HG02798 (cell line): ENCODE measurements at regions not wholly inside any gene's neighbourhood (a gene's known extent, or its start where the extent isn't known, plus 50 kb on each side); places are given as distances from the start of the nearest gene placed in this dataset.
A peak's percentile ranks its signal among the peaks of the same experiment; 100 is the strongest.
"Not testable (repeated sequence)": the region's sequence is repeated elsewhere in the genome, so short reads cannot be mapped to it uniquely, and the experiment has no call there.

Experiments
- ATAC-seq: cut with Tn5 transposase; IDR thresholded peaks from one replicate; pipeline ENCODE4 v1.9.1; 2021; ENCODE audit warnings: mild to moderate bottlenecking; ENCODE audit not compliant: unreplicated experiment, poor library complexity

DNA sequence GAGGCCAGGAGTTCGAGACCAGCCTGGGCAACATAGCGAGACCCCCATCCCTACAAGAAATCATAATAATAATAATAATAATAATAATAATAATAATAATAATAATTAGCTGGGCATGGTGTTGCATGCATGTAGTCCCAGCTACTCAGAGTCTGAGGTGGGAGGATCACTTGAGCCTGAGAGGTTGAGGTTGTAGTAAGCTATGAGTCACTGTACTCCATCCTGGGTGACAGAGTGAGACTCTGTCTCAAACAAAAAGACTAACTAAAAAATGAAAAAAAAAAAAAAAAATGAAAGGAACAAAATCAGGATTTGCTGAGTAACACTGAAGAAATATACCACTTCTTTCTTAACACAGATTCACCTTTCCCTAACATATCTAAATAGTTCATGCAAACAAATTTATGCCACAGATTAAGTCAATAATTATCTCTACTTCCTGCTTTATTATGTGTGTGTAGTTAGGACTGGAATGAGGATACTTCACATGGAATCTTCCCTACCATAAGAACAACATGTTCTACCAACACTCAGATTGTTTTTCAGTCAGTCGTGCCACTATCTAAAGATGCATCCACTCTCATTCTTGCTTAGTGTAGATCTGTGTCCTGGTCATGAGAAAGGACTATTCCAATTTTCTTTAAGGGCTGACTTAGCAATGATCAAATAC is 928.7 kb downstream of the SLC4A3 start:
- ATAC-seq: no peak

DNA sequence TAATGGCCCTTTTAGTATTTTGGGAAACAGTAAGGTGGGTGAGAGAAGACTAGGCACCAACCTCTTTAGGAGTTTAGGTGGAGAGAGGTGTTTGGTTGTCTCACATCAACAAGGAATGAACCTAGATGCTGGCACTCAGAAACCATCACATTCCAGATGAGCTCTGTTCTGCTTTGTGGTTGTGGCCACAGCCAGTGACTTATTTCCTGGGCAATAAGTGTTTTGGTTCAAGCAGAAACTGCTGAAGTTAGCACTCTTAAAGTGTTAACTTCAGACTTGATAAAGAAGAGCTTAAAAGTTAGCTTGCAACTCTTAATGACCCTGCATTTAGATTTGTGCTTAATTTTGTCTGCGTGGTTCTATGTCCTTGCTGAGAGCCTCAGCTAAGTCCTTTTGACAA is 929.2 kb downstream of the SLC4A3 start:
- ATAC-seq: no peak

DNA sequence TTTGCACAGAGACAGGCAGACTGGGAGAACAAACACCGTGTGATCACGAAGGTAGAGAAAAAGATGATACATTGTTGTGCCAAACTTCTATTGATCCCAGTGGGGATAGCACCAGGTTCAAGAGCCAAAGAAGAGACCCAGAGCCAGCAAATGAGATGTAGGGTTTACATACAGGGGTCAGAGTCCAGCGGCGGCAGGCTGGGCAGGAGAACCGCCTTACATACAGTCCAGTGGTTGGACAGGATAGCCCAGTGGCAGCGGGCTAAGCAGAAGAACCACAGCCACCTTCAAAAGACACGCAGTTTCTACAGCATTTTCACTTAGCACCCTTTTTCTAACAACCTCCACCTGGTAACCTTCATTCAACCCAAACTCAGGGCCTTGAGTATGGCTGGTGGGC is 932.8 kb downstream of the SLC4A3 start:
- no peak for ATAC-seq

DNA sequence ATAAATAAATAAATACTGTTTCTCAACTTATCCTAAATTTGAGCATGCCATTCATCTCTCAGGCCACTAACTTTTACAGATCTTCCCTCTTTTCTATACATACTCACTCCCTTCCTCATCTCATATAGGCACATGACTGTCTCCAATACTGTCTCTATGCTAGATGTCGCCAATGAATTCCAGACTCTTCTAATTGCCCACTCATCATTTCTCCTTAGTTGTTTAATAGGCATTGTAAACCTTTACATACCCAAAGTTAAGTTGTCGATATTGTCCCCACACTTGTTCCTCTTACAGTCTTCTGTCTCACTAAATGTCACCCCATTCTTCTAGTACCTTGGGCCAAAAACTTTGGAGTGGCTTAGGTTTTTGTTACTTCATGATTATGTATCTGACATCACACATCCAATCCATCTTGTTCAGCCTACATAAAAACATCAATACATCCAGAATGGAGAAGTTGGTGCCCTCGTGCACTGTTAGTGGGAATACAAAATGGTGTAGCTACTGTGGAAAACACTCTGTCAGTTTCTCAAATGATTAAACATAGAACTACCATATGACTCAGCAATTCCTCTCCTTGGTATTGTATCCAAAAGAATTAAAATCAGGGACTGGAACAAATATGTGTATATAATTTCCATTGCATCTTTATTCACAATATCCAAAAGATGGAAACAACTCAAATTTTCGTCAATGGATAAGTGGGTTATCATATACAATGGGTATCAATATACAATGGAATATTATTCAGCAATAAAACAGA is 935.1 kb downstream of the SLC4A3 start:
- ATAC-seq: no peak

DNA sequence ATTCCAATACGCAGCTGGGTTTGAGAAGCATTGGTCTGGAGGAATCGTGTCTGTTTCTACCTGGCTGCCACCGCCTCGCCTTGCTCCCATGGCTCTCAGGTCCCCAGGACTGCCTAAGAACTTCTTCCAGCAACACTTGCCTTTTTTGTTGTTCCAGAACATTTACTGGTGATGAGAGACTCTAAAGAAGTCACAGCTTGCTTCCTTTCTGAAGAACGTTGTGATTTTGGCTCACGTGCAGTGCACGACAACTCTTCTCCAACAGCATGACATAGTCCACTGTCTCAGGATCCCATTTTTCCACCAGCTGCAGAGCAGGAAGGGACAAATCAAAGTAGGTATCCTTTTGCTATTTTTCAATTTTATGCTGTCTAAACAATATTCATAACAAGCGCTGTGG is 940.9 kb downstream of the SLC4A3 start:
- no peak for ATAC-seq

DNA sequence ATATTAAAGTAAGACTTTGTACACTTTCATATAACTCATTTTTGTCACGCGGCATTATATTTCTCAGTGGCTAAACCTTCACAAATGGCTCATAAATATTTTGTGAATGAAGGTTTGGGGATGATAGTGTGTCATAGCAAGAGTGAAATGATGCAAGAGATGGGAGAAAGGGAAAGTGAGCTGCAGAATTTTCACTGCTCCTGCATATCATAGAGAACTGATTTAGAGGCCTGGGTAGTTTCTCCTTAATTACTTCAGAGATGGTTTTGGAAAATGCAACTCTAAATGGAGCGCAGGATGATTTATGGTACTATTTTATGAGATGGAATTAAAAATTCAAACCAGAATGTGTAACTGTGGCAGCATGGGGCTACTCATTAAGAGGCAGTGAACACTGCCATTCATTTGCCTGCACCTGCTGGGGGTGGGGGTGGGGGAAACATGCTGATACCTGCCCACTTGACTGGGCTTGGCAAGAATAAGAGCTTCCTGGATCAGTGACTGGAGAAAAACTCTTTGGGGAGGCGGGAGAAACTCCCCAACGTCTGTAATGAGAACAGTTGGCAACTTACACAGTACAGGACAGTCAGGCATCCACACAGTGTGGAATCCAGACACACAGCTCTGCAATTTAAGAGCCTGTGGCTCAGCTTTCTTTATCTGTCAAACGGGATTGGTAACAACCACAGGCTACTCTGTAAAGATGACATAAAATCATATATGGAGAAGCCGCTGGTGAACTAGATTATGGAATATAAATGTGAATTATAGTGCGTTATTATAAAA is 941.9 kb downstream of the SLC4A3 start:
- ATAC-seq: no peak

DNA sequence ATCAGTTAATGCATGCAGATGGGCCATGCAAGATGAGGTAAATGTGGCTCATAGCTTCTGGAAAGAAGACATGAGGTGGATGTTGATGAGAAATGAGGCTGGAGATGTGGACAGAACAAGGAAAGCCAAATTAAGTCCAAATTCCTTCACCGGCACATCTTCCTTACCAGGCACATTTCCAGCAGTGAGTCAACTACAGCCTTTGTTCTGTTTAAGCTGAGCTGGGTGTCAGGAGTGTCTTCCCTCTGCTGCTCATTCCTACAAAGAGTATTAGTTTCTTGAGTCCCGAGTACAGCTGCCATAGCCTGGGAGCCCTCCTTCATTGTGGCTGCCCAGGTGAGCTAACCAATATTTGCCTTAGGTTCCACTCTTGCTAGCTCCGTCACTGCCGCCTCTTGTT is 945.0 kb downstream of the SLC4A3 start:
- no peak for ATAC-seq

DNA sequence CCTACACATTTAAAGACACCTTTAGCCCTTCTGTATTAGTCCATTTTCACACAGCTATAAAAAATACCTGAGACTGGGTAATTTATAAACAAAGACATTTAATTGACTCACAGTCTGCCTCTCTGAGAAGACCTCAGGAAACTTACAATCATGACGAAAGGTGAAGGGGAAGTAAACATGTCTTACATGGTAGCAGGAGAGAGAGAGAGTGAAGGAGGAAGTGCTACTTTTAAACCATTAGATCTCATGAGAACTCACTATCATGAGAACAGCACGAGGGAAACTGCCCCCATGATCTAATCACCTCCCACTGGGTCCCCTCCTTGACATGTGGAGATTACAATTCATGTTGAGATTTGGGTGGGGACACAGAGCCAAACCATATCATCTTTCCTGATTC is 946.6 kb downstream of the SLC4A3 start:
- no peak for ATAC-seq

DNA sequence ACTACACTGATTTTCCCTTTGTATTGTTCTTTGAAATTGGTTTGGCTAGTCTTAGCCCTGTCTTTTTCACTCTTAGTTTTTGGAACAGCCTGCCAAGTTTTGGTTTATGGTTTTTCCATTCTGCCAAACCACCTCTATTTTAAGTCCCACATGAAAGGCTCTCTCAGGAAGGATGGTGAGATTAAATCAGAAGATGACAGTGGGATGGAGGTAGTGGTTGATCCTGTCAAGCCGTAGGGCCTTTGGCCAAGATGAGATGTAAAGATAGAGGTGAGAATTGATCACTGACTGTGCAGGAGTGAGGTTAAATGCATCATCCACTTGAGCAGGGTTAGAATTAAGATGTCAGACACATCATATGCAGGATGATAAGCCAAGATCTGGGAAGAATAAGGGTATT is 948.5 kb downstream of the SLC4A3 start:
- no peak for ATAC-seq

DNA sequence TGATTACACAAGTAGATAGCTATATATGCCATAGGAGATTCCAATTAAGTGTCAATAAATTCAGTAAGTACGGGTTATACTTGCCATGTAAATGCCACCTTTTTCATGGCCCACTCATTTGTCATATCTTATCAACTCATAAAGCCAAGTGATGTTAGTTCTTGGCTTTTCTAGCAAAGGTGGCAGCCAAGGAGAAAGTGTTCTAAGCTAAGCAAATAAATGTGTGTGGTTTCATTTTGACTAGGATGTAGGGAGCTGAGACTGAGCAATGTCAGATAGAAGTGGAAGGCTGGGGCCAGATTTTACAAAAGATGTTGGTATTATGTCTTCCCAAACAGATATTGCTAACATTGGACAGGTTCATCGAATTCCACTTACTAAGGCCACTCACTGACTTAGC is 952.0 kb downstream of the SLC4A3 start:
- no peak for ATAC-seq

DNA sequence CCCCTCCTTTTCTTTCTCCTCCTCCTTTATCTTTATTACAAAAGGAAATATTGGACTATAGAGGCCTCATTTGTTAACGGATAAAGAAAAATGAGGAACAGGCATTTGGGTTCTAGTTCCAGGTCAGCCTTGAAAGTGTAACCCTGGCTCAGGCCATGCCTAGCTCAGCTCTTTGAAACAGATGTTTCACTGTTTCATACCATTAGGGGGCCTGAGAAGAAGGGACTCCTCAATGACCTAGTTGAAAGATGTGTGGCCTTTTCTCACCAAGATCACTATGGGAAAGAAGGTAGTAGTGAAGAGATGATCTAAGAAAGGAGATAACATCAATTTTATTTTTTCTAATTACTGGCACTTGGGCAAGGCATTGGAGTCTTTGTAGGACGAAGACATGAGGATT is 952.7 kb downstream of the SLC4A3 start:
- no peak for ATAC-seq

DNA sequence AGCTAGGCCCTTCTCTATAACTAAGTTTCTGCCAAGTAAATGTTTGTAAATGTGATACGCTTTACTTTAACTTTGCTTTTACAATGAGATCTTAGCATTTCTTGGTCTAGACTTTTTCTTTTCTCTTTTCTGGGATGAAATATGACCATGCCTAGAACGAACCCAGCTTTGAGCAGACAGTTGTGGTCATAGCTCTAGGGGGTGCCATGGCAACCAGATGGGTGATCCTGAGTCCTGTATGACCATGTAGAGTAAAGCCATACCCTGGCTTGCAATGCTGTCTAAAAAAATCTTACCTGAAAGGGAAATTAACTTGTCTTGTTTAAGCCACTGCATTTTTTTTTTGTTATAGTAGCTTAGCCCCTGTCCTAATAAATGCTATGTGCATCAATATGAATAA is 956.3 kb downstream of the SLC4A3 start:
- ATAC-seq: no peak

DNA sequence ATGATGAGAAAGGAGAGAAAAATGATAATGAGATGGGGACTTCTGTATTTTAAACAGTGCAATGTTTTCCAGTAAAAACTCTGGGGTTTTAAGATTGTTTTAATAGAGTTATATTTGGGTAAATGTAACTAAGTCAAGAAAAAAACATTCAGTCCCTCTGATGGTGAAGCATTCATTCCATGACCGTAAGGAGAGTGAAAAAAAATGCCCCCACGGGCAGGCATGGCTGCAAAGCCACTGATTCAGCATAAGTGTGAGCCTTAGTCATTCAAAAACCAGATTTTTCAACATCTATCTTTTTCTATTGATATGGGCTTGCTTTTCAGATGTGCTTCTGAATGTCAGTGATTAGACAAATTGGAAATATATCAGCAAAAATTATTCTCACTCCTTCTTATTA is 957.8 kb downstream of the SLC4A3 start:
- no peak for ATAC-seq

DNA sequence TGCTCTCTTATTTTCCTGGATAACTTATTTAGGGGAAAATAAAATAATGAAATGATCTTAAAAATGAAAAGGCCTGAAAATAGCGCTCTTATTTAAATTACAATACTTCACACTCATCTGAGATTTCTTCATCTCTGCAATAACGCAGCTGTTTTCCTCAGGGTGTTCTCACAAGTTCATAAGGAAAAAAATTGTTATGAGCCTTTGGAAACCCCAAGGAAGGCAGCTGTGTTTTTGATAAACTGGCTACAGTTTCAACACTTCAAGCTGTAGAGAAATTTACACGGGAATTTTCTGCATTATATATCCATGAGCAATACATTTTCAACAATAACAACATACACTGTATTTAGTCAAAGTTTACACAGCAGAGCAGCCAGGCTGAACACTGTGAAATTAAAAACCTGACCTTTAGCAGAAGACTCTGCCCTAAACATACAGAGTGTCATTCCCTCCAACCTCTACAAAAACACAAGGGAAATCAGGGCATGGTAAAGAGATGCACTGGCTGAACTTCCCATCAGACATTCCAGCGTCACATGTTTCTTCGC is 959.6 kb downstream of the SLC4A3 start:
- ATAC-seq: no peak

DNA sequence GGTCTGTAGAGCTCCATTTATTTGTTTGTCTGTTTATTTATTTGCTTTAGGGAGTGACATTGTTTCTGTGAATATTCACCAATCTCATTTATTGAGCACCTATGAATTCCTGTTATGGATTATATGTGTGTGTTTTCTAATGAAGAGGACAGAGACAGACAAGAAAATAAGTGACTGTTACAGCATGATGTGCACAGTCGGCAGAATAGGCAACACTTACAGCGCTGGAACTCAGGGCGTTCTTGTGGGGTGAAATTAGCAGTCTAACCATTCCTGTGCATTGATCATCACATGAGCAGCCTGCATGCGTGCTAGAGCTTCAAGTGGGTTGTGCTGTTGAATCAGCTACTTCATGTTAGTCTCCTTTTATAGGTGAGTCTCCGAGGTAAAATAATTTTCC is 960.7 kb downstream of the SLC4A3 start:
- ATAC-seq: no peak

DNA sequence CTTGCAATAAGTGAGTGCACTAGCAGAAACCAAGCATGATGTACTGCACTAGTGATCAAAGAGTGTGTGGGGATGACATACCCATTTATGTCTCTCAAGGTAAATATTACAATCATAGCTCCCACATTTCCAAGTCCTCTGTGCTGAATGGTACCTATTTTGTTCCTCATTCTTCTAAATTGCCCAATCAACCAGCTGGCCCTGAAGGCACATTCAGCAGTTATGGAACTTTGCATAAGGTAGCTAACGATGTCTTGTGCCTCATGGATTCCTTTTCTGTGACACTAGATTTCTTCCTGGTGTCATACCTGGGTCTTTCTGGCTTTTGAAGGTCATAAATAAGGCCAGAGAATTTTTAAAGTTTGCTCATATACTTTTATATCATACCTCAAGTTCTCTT is 963.0 kb downstream of the SLC4A3 start:
- no peak for ATAC-seq

DNA sequence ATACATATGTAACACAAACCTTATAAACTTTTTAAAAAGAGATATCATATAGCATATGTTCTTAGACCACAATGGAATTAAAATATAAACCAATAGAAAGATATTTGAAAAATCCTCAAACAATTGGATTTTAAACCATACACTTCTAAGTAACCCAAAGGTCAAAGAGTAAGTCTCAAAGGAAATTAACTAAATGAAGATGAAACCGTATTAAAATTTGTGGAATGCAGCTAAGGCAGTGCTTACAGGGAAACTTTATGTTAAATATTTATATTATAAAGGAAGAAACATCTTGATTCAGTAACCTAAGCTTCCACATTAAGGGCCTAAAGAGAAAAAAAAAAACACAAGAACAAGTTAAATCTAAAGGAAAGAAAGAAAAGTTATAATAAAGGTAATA is 966.1 kb downstream of the SLC4A3 start:
- ATAC-seq: no peak

DNA sequence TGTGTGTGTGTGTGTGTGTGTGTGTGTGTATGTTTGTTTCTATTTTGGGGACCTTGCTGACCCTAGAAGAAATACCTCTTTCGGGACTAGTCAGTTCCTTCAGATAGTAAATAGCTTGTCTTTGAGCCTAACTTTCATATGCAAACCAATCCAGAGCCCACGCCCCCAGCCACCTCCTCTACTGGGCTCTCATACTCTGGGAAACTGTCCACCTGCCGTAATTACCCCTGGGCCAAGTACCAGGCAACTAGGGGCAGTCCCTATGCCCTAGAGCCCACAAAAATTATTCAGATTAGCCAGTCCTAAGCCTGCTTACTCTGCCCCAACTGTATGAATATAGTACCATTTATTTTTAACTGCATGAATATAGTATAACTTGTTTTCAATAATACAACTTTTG is 970.4 kb downstream of the EPHA4 start:
- peak; percentile 41 for ATAC-seq

DNA sequence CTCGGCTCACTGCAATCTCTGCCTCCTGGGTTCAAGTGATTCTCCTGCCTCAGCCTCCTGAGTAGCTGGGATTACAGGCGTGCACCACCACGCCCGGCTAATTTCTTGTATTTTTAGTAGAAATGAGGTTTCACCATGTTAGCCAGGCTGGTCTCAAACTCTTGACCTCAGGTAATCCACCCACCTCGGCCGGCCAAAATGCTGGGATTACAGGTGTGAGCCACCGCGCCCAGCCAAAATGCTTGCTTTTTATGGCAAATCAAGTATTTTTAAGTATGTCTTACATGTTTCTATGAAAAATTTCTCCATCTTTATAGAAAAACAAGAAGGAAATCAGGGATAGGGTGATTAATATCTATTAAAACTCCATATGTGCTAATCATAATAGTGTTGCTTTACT is 959.1 kb downstream of the EPHA4 start:
- not testable (repeated sequence) for ATAC-seq

DNA sequence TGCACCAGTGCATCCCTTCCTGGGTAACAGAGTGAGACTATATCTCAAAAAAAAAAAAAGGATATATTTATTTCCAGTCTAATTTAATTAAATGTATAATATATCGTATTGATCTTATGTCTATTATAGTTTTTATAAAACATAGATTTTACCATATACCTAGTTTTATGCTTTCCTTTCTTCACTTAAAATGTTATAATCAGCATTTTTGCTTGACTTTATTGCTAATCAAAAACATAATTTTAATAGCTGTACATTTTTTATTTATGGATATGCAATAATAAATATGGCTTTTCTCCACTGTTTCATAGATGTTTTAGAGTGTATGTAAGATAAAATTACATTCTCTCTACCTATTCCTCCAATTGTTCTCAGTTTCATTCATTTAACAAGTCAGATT is 958.0 kb downstream of the EPHA4 start:
- ATAC-seq: no peak
